Caco-2 (cell line): ENCODE measurements at regions not wholly inside any gene's neighbourhood (a gene's known extent, or its start where the extent isn't known, plus 50 kb on each side); places are given as distances from the start of the nearest gene placed in this dataset.
"Not testable (repeated sequence)": the region's sequence is repeated elsewhere in the genome, so short reads cannot be mapped to it uniquely, and the experiment has no call there.

Source experiments
- BruUV-seq: library from RNA; stranded (reverse); fragments of 400-500 nt; replicated peaks from 2 replicates; lab custom pipeline; 2021; lab: Mats Ljungman, UMichigan
- CTCF ChIA-PET: fragments of 300-600 bp; sonication (Branson Sonifier 250); formaldehyde crosslinking; loops from one replicate; lab custom pipeline; 2022; ENCODE audit warnings: antibody characterized with exemption; lab: Charles Lee
- POLR2A ChIA-PET: fragments of 300-600 bp; sonication (Branson Sonifier 250); formaldehyde crosslinking; loops from one replicate; lab custom pipeline; 2022; ENCODE audit warnings: antibody characterized with exemption; lab: Charles Lee
- DNase-seq, 2 experiments: peaks; one replicate each; pipeline versions ENCODE4 v3.0.0 to v3.0.0-alpha.2; 2020 to 2022
- H3K27me3 ChIP-seq: replicated peaks from 2 replicates; pipeline ENCODE4 v1.6.0; 2011; ENCODE audit warnings: low read length; ENCODE audit not compliant: control insufficient read depth, insufficient read depth
- H3K36me3 ChIP-seq: 2 replicates; pipeline ENCODE4 v1.5.1; 2011; ENCODE audit warnings: low read length; ENCODE audit not compliant: control insufficient read depth, insufficient read depth
- H3K4me1 ChIP-seq: fragments of 250-450 bp; sonication (Bioruptor Pico); 2 replicates; pipeline ENCODE4 v1.5.1; 2020; ENCODE audit warnings: mild to moderate bottlenecking
- H3K4me3 ChIP-seq: 2 replicates; pipeline ENCODE4 v1.5.1; 2011; ENCODE audit warnings: low read depth, mild to moderate bottlenecking, control low read depth, low read length
- H3K9me3 ChIP-seq: fragments of 250-450 bp; sonication (Bioruptor Pico); 2 replicates; pipeline ENCODE4 v1.5.1; 2020; ENCODE audit warnings: mild to moderate bottlenecking, moderate library complexity
- H3K27ac Mint-ChIP-seq: one replicate; pipeline ENCODE4 v1.8.0; 2022; ENCODE audit warnings: mixed read lengths; ENCODE audit not compliant: unreplicated experiment
- H3K27me3 Mint-ChIP-seq: one replicate; pipeline ENCODE4 v1.8.0; 2022; ENCODE audit warnings: mixed read lengths; ENCODE audit not compliant: insufficient read depth, unreplicated experiment
- H3K36me3 Mint-ChIP-seq: one replicate; pipeline ENCODE4 v1.8.0; 2022; ENCODE audit warnings: mild to moderate bottlenecking, mixed read lengths; ENCODE audit not compliant: insufficient read depth, unreplicated experiment
- H3K4me1 Mint-ChIP-seq: one replicate; pipeline ENCODE4 v1.8.0; 2022; ENCODE audit warnings: low read depth, mixed read lengths; ENCODE audit not compliant: unreplicated experiment
- H3K4me3 Mint-ChIP-seq: one replicate; pipeline ENCODE4 v1.8.0; 2022; ENCODE audit warnings: mild to moderate bottlenecking, moderate library complexity, mixed read lengths; ENCODE audit not compliant: unreplicated experiment
- H3K9me3 Mint-ChIP-seq: one replicate; pipeline ENCODE4 v1.8.0; 2022; ENCODE audit warnings: mixed read lengths; ENCODE audit not compliant: unreplicated experiment
- intact Hi-C: fragments of 100-400 bp; cut with micrococcal nuclease; formaldehyde crosslinking; loops from one replicate; pipeline ENCODE4 v1.10.0; 2022; ENCODE audit not compliant: unreplicated experiment
- TF ChIP-seq, protein P1 (sequence below), 2 experiments: fragments of 200-600 bp in 1 of 2; IDR thresholded peaks; 1 replicate in 1 of 2; 2 replicates in 1 of 2; pipeline versions ENCODE4 v1.5.1 to v1.8.0; 2011 to 2022; ENCODE audit warnings: antibody characterized with exemption in 1 of 2, control low read depth in 1 of 2, inconsistent platforms in 1 of 2, low read depth in 1 of 2, low read length in 1 of 2, mild to moderate bottlenecking in 1 of 2, moderate library complexity in 1 of 2; ENCODE audit not compliant: insufficient read depth in 1 of 2, severe bottlenecking in 1 of 2, unreplicated experiment in 1 of 2

DNA sequence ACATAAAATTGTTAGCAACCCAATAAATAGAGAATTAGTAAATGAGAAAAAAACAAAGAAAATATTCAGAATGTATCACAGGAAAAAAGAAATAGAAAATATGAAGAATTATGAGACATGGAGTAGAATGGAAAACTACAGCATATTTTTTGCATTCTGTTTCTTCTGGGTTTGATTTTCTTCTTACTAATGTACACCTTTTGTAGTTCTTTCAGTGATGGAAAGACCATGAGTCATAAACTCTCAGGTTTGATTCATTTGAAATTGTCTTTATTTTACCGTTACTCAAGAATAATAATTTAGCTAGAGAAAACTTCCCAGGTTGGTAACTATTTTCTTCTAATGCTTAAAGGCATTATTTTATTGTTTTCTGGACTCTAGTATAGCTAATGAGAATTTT is 90.3 kb upstream of the TMEM170B start:
- Mint-ChIP-seq H3K27me3 (no peaks in the 10 kb centered on the region), H3K4me3 (no peak overlapping the region), H3K9me3 (peaks cover 49% of the 10 kb centered on the region), H3K27ac (no peak overlapping the region), H3K36me3 (no peaks in the 10 kb centered on the region), H3K4me1 (no peaks in the 10 kb centered on the region)
- H3K9me3 ChIP-seq = 0 out of 2 replicates have a peak, but pooled peaks cover 11% of the 10 kb centered on the region
- ChIA-PET POLR2A (no interaction called here), CTCF (no interaction called here)
- no peaks in the 10 kb centered on the region for H3K36me3 ChIP-seq
- no peaks in the 10 kb centered on the region for H3K27me3 ChIP-seq
- no peak for DNase-seq
- no peak overlapping the region for H3K4me3 ChIP-seq
- peaks cover 4% of the 10 kb centered on the region; the same call in 1 of the 2 replicates for H3K4me1 ChIP-seq
- TF ChIP-seq, protein P1, sequence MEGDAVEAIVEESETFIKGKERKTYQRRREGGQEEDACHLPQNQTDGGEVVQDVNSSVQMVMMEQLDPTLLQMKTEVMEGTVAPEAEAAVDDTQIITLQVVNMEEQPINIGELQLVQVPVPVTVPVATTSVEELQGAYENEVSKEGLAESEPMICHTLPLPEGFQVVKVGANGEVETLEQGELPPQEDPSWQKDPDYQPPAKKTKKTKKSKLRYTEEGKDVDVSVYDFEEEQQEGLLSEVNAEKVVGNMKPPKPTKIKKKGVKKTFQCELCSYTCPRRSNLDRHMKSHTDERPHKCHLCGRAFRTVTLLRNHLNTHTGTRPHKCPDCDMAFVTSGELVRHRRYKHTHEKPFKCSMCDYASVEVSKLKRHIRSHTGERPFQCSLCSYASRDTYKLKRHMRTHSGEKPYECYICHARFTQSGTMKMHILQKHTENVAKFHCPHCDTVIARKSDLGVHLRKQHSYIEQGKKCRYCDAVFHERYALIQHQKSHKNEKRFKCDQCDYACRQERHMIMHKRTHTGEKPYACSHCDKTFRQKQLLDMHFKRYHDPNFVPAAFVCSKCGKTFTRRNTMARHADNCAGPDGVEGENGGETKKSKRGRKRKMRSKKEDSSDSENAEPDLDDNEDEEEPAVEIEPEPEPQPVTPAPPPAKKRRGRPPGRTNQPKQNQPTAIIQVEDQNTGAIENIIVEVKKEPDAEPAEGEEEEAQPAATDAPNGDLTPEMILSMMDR (IDR thresholded peaks at IDR 0.05; ENCODE audit: insufficient read depth in 1 of 2, low read depth in 1 of 2, low read length in 1 of 2, severe bottlenecking in 1 of 2, unreplicated experiment in 1 of 2) = no peak
- BruUV-seq = no TSS peak
- intact Hi-C loops = no loop called here

DNA sequence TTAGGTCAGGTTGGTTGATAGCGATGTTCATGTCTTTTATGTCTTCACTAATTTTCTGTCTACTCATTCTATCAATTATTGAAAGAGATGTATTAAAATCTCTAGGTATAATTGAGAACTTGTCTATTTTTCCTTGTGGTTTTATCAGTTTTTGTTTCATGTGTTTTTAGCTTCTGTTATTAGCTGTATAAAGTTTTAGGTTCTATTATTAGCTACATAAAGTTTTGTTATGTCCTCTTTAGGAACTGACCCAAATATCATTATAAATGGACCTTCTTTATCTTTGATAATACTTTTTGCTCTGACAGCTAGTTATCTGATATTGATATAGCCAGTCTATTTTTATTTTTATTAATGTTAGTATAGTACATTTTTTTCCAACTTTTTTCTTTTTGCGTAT is 92.4 kb upstream of the TMEM170B start:
- no peaks in the 10 kb centered on the region for H3K27me3 Mint-ChIP-seq
- no peak overlapping the region for H3K4me3 Mint-ChIP-seq
- H3K4me1 Mint-ChIP-seq = no peaks in the 10 kb centered on the region
- no peak for DNase-seq
- peaks cover 4% of the 10 kb centered on the region; the same call in 1 of the 2 replicates for H3K4me1 ChIP-seq
- ChIA-PET POLR2A (no interaction called here), CTCF (no interaction called here)
- no peaks in the 10 kb centered on the region for H3K36me3 Mint-ChIP-seq
- H3K27me3 ChIP-seq = no peaks in the 10 kb centered on the region
- no peak overlapping the region for H3K27ac Mint-ChIP-seq
- H3K9me3 Mint-ChIP-seq = peaks cover 40% of the 10 kb centered on the region
- H3K36me3 ChIP-seq = no peaks in the 10 kb centered on the region
- BruUV-seq = no TSS peak
- intact Hi-C loops = no loop called here
- no peak overlapping the region for H3K4me3 ChIP-seq
- TF ChIP-seq, protein P1 (IDR thresholded peaks at IDR 0.05; ENCODE audit: insufficient read depth in 1 of 2, low read depth in 1 of 2, low read length in 1 of 2, severe bottlenecking in 1 of 2, unreplicated experiment in 1 of 2) = no peak
- 0 out of 2 replicates have a peak, but pooled peaks cover 11% of the 10 kb centered on the region for H3K9me3 ChIP-seq

DNA sequence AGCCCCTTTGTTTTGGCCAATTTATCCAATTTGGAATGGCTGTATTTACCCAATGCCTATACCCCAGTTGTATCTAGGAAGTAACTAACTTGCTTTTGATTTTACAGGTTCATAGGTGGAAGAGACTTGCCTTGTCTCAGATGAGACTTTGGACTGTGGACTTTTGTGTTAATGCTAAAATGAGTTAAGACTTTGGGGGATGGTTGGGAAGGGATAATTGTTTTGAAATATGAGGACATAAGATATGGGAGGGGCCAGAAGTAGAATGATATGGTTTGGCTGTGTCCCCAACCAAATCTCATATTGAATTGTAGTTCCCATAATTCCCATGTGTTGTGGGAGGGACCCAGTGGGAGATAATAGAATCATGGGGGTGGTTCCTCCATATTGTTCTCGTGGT is 94.4 kb upstream of the TMEM170B start:
- H3K27ac Mint-ChIP-seq, POLR2A ChIA-PET, intact Hi-C loops, H3K4me3 Mint-ChIP-seq, CTCF ChIA-PET, H3K27me3 Mint-ChIP-seq, DNase-seq, H3K4me1 ChIP-seq, H3K4me3 ChIP-seq, BruUV-seq, H3K4me1 Mint-ChIP-seq, H3K27me3 ChIP-seq, H3K36me3 ChIP-seq, H3K36me3 Mint-ChIP-seq: not testable (repeated sequence)
- 0 out of 2 replicates have a peak, but pooled peaks cover 11% of the 10 kb centered on the region for H3K9me3 ChIP-seq
- peaks cover 30% of the 10 kb centered on the region for H3K9me3 Mint-ChIP-seq

DNA sequence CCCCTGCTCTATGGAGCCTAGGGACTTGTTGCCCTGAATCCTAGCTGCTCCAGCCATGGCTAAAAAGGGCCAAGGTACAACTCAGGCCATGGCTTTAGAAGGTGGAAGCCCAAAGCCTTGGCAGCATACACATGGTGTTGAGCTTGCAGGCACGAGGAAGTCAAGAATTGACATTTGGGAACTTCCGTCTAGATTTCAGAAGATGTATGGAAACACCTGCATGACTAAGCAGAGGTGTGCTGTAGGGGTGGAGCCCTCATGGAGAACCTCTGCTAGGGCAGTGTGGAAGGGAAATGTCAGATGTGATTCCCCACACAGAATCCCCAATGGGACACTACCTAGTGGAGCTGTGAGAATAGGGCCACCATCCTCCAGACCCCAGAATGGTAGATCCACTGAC is 95.1 kb upstream of the TMEM170B start:
- peaks cover 4% of the 10 kb centered on the region; the same call in 1 of the 2 replicates for H3K4me1 ChIP-seq
- no peak overlapping the region for H3K4me3 Mint-ChIP-seq
- no peaks in the 10 kb centered on the region for H3K36me3 Mint-ChIP-seq
- H3K4me3 ChIP-seq = no peak overlapping the region
- 0 out of 2 replicates have a peak, but pooled peaks cover 11% of the 10 kb centered on the region for H3K9me3 ChIP-seq
- BruUV-seq = no TSS peak
- no peaks in the 10 kb centered on the region for H3K27me3 Mint-ChIP-seq
- intact Hi-C loops = no loop called here
- H3K27me3 ChIP-seq = no peaks in the 10 kb centered on the region
- H3K9me3 Mint-ChIP-seq = peaks cover 29% of the 10 kb centered on the region
- POLR2A ChIA-PET = no interaction called here
- CTCF ChIA-PET = no interaction called here
- H3K27ac Mint-ChIP-seq = no peak overlapping the region
- peaks cover 8% of the 10 kb centered on the region for H3K4me1 Mint-ChIP-seq
- H3K36me3 ChIP-seq = no peaks in the 10 kb centered on the region
- TF ChIP-seq, protein P1 (IDR thresholded peaks at IDR 0.05; ENCODE audit: insufficient read depth in 1 of 2, low read depth in 1 of 2, low read length in 1 of 2, severe bottlenecking in 1 of 2, unreplicated experiment in 1 of 2) = no peak
- no peak for DNase-seq
